ENCODE measurements at regions not wholly inside any gene's neighbourhood (a gene's known extent, or its start where the extent isn't known, plus 50 kb on each side); places are given as distances from the start of the nearest gene placed in this dataset.

GRCh38 chr1:168906367-168906766, 177.4 kb upstream of the DPT start:
- TF ChIP-seq CTCF (IDR thresholded peaks at IDR 0.05; ENCODE audit: insufficient read depth, low read depth, low read length), result no peak
- TF ChIP-seq EZH2 (IDR thresholded peaks at IDR 0.05; ENCODE audit: insufficient read depth, low read length), result no peak

All from astrocyte (in vitro differentiated cells and primary cell).